ENCODE measurements at regions not wholly inside any gene's neighbourhood (a gene's known extent, or its start where the extent isn't known, plus 50 kb on each side); places are given as distances from the start of the nearest gene placed in this dataset.

- DNase-seq: no peak
Observed at GRCh38 chr18:57864615-57865121, 61.6 kb upstream of the ATP8B1 start.

- DNase-seq: no peak
Observed at GRCh38 chr18:57863706-57864105, 60.6 kb upstream of the ATP8B1 start.

- no peak for DNase-seq
Observed at GRCh38 chr18:57859314-57859713, 56.2 kb upstream of the ATP8B1 start.

- DNase-seq: no peak
Observed at GRCh38 chr18:57856557-57857280, 53.6 kb upstream of the ATP8B1 start.

- DNase-seq: no peak
Observed at GRCh38 chr18:57856128-57856527, 53.0 kb upstream of the ATP8B1 start.

- DNase-seq: no peak
Observed at GRCh38 chr18:57855551-57855950, 52.4 kb upstream of the ATP8B1 start.

- no peak for DNase-seq
Observed at GRCh38 chr18:57854726-57855125, 51.6 kb upstream of the ATP8B1 start.

GRCh38 chr18:57853864-57854263 is 50.7 kb upstream of the ATP8B1 start:
- DNase-seq: no peak

- no peak for DNase-seq
Observed at GRCh38 chr18:57853133-57853532, 50.0 kb upstream of the ATP8B1 start.
